ENCODE measurements at regions not wholly inside any gene's neighbourhood (a gene's known extent, or its start where the extent isn't known, plus 50 kb on each side); places are given as distances from the start of the nearest gene placed in this dataset.
A peak's percentile ranks its signal among the peaks of the same experiment; 100 is the strongest.

- TF ChIP-seq, protein P1, sequence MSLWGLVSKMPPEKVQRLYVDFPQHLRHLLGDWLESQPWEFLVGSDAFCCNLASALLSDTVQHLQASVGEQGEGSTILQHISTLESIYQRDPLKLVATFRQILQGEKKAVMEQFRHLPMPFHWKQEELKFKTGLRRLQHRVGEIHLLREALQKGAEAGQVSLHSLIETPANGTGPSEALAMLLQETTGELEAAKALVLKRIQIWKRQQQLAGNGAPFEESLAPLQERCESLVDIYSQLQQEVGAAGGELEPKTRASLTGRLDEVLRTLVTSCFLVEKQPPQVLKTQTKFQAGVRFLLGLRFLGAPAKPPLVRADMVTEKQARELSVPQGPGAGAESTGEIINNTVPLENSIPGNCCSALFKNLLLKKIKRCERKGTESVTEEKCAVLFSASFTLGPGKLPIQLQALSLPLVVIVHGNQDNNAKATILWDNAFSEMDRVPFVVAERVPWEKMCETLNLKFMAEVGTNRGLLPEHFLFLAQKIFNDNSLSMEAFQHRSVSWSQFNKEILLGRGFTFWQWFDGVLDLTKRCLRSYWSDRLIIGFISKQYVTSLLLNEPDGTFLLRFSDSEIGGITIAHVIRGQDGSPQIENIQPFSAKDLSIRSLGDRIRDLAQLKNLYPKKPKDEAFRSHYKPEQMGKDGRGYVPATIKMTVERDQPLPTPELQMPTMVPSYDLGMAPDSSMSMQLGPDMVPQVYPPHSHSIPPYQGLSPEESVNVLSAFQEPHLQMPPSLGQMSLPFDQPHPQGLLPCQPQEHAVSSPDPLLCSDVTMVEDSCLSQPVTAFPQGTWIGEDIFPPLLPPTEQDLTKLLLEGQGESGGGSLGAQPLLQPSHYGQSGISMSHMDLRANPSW (CRISPR knock-in tag; IDR thresholded peaks at IDR 0.05; ENCODE audit: borderline replicate concordance) = no peak
- TF ChIP-seq CBX5 (CRISPR knock-in tag; IDR thresholded peaks at IDR 0.05; ENCODE audit: borderline replicate concordance) = no peak
- no peak for TF ChIP-seq NONO (IDR thresholded peaks at IDR 0.05)
- no peak for TF ChIP-seq NONO (CRISPR knock-in tag; conservative IDR thresholded peaks at IDR 0.05)
- TF ChIP-seq GATAD1 (CRISPR knock-in tag; IDR thresholded peaks at IDR 0.05) = no peak
- TF ChIP-seq PCBP1 (IDR thresholded peaks at IDR 0.05; ENCODE audit: borderline replicate concordance, low read depth, low read length) = no peak
- TF ChIP-seq SRSF4 (IDR thresholded peaks at IDR 0.05; ENCODE audit: low read depth, low read length, poor library complexity, severe bottlenecking) = no peak
- TF ChIP-seq TBL1XR1 (IDR thresholded peaks at IDR 0.05; ENCODE audit: borderline replicate concordance, low read length, partially characterized antibody) = no peak
- no peak for TF ChIP-seq ZFP62 (CRISPR knock-in tag; IDR thresholded peaks at IDR 0.05)
- TF ChIP-seq, protein P2, sequence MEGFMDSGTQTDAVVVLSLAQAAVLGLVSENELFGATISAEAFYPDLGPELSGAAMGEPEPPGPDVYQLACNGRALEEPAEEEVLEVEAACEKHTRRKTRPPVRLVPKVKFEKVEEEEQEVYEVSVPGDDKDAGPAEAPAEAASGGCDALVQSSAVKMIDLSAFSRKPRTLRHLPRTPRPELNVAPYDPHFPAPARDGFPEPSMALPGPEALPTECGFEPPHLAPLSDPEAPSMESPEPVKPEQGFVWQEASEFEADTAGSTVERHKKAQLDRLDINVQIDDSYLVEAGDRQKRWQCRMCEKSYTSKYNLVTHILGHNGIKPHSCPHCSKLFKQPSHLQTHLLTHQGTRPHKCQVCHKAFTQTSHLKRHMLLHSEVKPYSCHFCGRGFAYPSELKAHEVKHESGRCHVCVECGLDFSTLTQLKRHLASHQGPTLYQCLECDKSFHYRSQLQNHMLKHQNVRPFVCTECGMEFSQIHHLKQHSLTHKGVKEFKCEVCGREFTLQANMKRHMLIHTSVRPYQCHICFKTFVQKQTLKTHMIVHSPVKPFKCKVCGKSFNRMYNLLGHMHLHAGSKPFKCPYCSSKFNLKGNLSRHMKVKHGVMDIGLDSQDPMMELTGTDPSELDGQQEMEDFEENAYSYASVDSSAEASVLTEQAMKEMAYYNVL (CRISPR knock-in tag; IDR thresholded peaks at IDR 0.05; ENCODE audit: borderline replicate concordance) = no peak
- peak; percentile 79; the same call in 1 of the 2 replicates for TF ChIP-seq TRIM24 (CRISPR knock-in tag; IDR thresholded peaks at IDR 0.05)
- TF ChIP-seq ZNF432 (CRISPR knock-in tag; IDR thresholded peaks at IDR 0.05; ENCODE audit: borderline replicate concordance) = no peak
- TF ChIP-seq KMT2B (CRISPR knock-in tag; IDR thresholded peaks at IDR 0.05) = no peak
- no peak for TF ChIP-seq MIXL1 (CRISPR knock-in tag; IDR thresholded peaks at IDR 0.05)
- 0 out of 2 replicates have a peak, but pooled peaks have one; percentile 22 for TF ChIP-seq PPARG (CRISPR knock-in tag; conservative IDR thresholded peaks at IDR 0.05)
- peak; percentile 84; the same call in 1 of the 2 replicates for TF ChIP-seq HMG20A (CRISPR knock-in tag; IDR thresholded peaks at IDR 0.05; ENCODE audit: borderline replicate concordance)
- TF ChIP-seq ZMYM3 (CRISPR knock-in tag; IDR thresholded peaks at IDR 0.05) = peak; percentile 43; the same call in 1 of the 2 replicates
- TF ChIP-seq ZNF501 (CRISPR knock-in tag; IDR thresholded peaks at IDR 0.05) = no peak
- TF ChIP-seq CENPBD1 (CRISPR knock-in tag; IDR thresholded peaks at IDR 0.05; ENCODE audit: borderline replicate concordance, low read depth) = no peak
- TF ChIP-seq KAT8 (CRISPR knock-in tag; IDR thresholded peaks at IDR 0.05) = no peak
- TF ChIP-seq NFYC (CRISPR knock-in tag; IDR thresholded peaks at IDR 0.05) = no peak
- no peak for TF ChIP-seq CENPX (CRISPR knock-in tag; IDR thresholded peaks at IDR 0.05)
- TF ChIP-seq MZF1 (CRISPR knock-in tag; IDR thresholded peaks at IDR 0.05; ENCODE audit: borderline replicate concordance) = no peak
- TF ChIP-seq KDM1A (CRISPR knock-in tag; IDR thresholded peaks at IDR 0.05) = 0 out of 2 replicates have a peak, but pooled peaks have one; percentile 25
- TF ChIP-seq KAT7 (CRISPR knock-in tag; IDR thresholded peaks at IDR 0.05; ENCODE audit: borderline replicate concordance) = no peak
- peak; percentile 60 to 74; a peak in 2 of 4 replicates for TF ChIP-seq EP300 (IDR thresholded peaks at IDR 0.05; ENCODE audit: low read depth in 2 of 2, low read length in 2 of 2)
- no peak for TF ChIP-seq EP300 (CRISPR knock-in tag; IDR thresholded peaks at IDR 0.05; ENCODE audit: borderline replicate concordance)
- no peak for TF ChIP-seq JDP2 (CRISPR knock-in tag; IDR thresholded peaks at IDR 0.05; ENCODE audit: borderline replicate concordance)
Observed at GRCh38 chr6:11462742-11463397, 74.7 kb upstream of the TMEM170B start (continued).

Measured in HepG2 (cell line).